ENCODE measurements at regions not wholly inside any gene's neighbourhood (a gene's known extent, or its start where the extent isn't known, plus 50 kb on each side); places are given as distances from the start of the nearest gene placed in this dataset.

- H3K4me1 ChIP-seq: no peaks in the 10 kb centered on the region
- intact Hi-C loops (cut with DNase I): no loop called here
- no peaks in the 10 kb centered on the region for H3K9me3 ChIP-seq
- H3K36me3 ChIP-seq: no peaks in the 10 kb centered on the region
- no peaks in the 10 kb centered on the region for H3K27me3 ChIP-seq
- no peak overlapping the region for H3K27ac ChIP-seq
- no peak overlapping the region for H3K4me3 ChIP-seq
- TF ChIP-seq CTCF (IDR thresholded peaks at IDR 0.05): no peak
- ATAC-seq: no peak
- FAIRE-seq: no peak
- 52 to 67% methylated on average over 4 of the region's 4 CpGs for WGBS, 2 donors
- DNase-seq: no peak
These were observed 187.9 kb upstream of the MALRD1 start for GRCh38 chr10:18860631-18861240.

GRCh38 chr10:18861382-18861781 lies 187.2 kb upstream of the MALRD1 start:
- TF ChIP-seq CTCF (IDR thresholded peaks at IDR 0.05): no peak
- Histone ChIP-seq H3K4me1 (no peaks in the 10 kb centered on the region), H3K4me3 (no peak overlapping the region), H3K27me3 (no peaks in the 10 kb centered on the region), H3K36me3 (no peaks in the 10 kb centered on the region), H3K27ac (no peak overlapping the region), H3K9me3 (no peaks in the 10 kb centered on the region)
- DNase-seq: no peak
- intact Hi-C loops (cut with DNase I): no loop called here
- no peak for ATAC-seq
- FAIRE-seq: no peak
- 81 to 86% methylated on average over 2 of the region's 2 CpGs for WGBS, 2 donors

DNA sequence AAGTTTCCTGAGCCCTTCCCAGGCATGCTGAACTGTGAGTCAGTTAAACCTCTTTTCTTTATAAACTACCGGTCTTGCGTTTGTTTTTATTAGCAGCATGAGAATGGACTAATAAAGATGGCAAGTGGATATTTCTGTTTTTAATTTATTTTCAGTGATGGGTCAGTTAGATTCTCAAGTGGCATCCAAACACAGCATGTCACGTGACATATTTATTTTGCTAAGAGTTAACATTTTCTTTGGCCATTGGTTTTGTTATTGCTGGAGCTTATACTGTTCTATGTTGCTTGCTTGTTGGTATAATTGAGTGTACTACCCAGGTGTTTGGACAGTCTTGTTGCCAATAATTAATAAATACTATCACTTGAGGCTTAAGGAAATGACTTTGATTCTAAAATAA lies 181.7 kb upstream of the MALRD1 start:
- no peaks in the 10 kb centered on the region for H3K4me1 ChIP-seq
- no peaks in the 10 kb centered on the region for H3K9me3 ChIP-seq
- H3K4me3 ChIP-seq: no peak overlapping the region
- H3K27ac ChIP-seq: no peak overlapping the region
- WGBS, 2 donors: 73 to 82% methylated on average over 3 of the region's 3 CpGs
- no peak for DNase-seq
- FAIRE-seq: no peak
- no peak for ATAC-seq
- H3K36me3 ChIP-seq: no peaks in the 10 kb centered on the region
- intact Hi-C loops (cut with DNase I): no loop called here
- H3K27me3 ChIP-seq: no peaks in the 10 kb centered on the region
- no peak for TF ChIP-seq CTCF (IDR thresholded peaks at IDR 0.05)

- FAIRE-seq (no peak), ATAC-seq (no peak), DNase-seq (no peak)
- Histone ChIP-seq H3K9me3 (no peaks in the 10 kb centered on the region), H3K4me1 (no peaks in the 10 kb centered on the region), H3K27me3 (no peaks in the 10 kb centered on the region), H3K27ac (no peak overlapping the region), H3K36me3 (no peaks in the 10 kb centered on the region), H3K4me3 (no peak overlapping the region)
- intact Hi-C loops (cut with DNase I): no loop called here
- 26 to 27% methylated on average over 3 of the region's 3 CpGs for WGBS, 2 donors
- TF ChIP-seq CTCF (IDR thresholded peaks at IDR 0.05): no peak
These were observed 179.7 kb upstream of the MALRD1 start for GRCh38 chr10:18868919-18869318.

- Histone ChIP-seq H3K27ac (no peak overlapping the region), H3K36me3 (no peaks in the 10 kb centered on the region), H3K9me3 (no peaks in the 10 kb centered on the region), H3K4me1 (no peaks in the 10 kb centered on the region), H3K4me3 (no peak overlapping the region), H3K27me3 (no peaks in the 10 kb centered on the region)
- TF ChIP-seq CTCF (IDR thresholded peaks at IDR 0.05): no peak
- ATAC-seq (no peak), FAIRE-seq (no peak), DNase-seq (no peak)
- WGBS, 2 donors: 61 to 90% methylated on average over 1 of the region's 1 CpG
- intact Hi-C loops (cut with DNase I): no loop called here
These were observed 173.1 kb upstream of the MALRD1 start for GRCh38 chr10:18875477-18875876.
